SU-DHL-6 (cell line): ENCODE measurements at regions not wholly inside any gene's neighbourhood (a gene's known extent, or its start where the extent isn't known, plus 50 kb on each side); places are given as distances from the start of the nearest gene placed in this dataset.

Experiments used
- H2AFZ ChIP-seq: fragments of 200-600 bp; sonication (generic); 2 replicates; pipeline ENCODE4 v1.6.1; 2014; ENCODE audit warnings: low read depth, mild to moderate bottlenecking, moderate library complexity, mixed read lengths, antibody characterized with exemption, low read length; ENCODE audit not compliant: severe bottlenecking
- H3F3A ChIP-seq: fragments of 200-600 bp; shearing (Covaris generic); 2 replicates; pipeline ENCODE4 v1.6.0; 2016; ENCODE audit warnings: antibody characterized with exemption, mild to moderate bottlenecking; ENCODE audit not compliant: insufficient read depth
- H3K27ac ChIP-seq: fragments of 200-600 bp; sonication (generic); 2 replicates; pipeline ENCODE4 v1.5.1; 2016; ENCODE audit warnings: low read depth, mild to moderate bottlenecking, low read length, moderate library complexity, mixed read lengths
- H3K27me3 ChIP-seq: fragments of 200-600 bp; sonication (generic), shearing (Covaris generic); 2 replicates; pipeline ENCODE4 v1.6.0; 2014; ENCODE audit warnings: mild to moderate bottlenecking, low read length
- H3K36me3 ChIP-seq: fragments of 200-600 bp; sonication (generic); 2 replicates; pipeline ENCODE4 v1.6.1; 2014; ENCODE audit warnings: mild to moderate bottlenecking, low read length, mixed read lengths
- H3K4me2 ChIP-seq: fragments of 300-600, 200-600 bp; shearing (Covaris generic), sonication (generic); 2 replicates; pipeline ENCODE4 v1.6.0; 2014; ENCODE audit warnings: low read length, low read depth, mild to moderate bottlenecking; ENCODE audit not compliant: poor library complexity, severe bottlenecking
- H3K4me3 ChIP-seq: fragments of 200-600 bp; sonication (generic); 2 replicates; pipeline ENCODE4 v1.5.1; 2014; ENCODE audit warnings: antibody characterized with exemption, low read length, mild to moderate bottlenecking, mixed read lengths; ENCODE audit not compliant: insufficient read depth, poor library complexity, severe bottlenecking
- H3K79me2 ChIP-seq: fragments of 200-600 bp; sonication (generic); 2 replicates; pipeline ENCODE4 v1.6.1; 2014; ENCODE audit warnings: mild to moderate bottlenecking, low read length, moderate library complexity; ENCODE audit not compliant: insufficient read depth
- H3K9ac ChIP-seq: fragments of 200-600 bp; sonication (generic); 2 replicates; pipeline ENCODE4 v1.7.0; 2014; ENCODE audit warnings: mild to moderate bottlenecking, low read length
- H3K9me2 ChIP-seq: fragments of 200-600 bp; sonication (generic); replicated peaks from 2 replicates; pipeline ENCODE4 v1.6.1; 2014; ENCODE audit warnings: low read length; ENCODE audit not compliant: insufficient read depth
- H3K9me3 ChIP-seq: fragments of 200-600 bp; sonication (generic); 2 replicates; pipeline ENCODE4 v1.6.1; 2014; ENCODE audit warnings: low read length, mixed read lengths; ENCODE audit not compliant: insufficient read depth
- H4K20me1 ChIP-seq: fragments of 200-600 bp; sonication (generic); 2 replicates; pipeline ENCODE4 v1.6.1; 2014; ENCODE audit warnings: low read depth, mild to moderate bottlenecking, antibody characterized with exemption, low read length, moderate library complexity, mixed read lengths
- CTCF ChIP-seq: fragments of 200-600 bp; sonication (generic); IDR thresholded peaks from one replicate; pipeline ENCODE4 v1.5.1; 2017; ENCODE audit warnings: antibody characterized with exemption, mild to moderate bottlenecking, low read length, moderate library complexity; ENCODE audit not compliant: insufficient read depth, poor library complexity, severe bottlenecking
- EZH2phosphoT487 ChIP-seq: fragments of 200-600 bp; sonication (generic), shearing (Covaris generic); conservative IDR thresholded peaks from 2 replicates; pipeline ENCODE4 v1.6.1; 2018; ENCODE audit warnings: mild to moderate bottlenecking, antibody characterized with exemption, low read length, moderate library complexity, mixed read lengths

GRCh38 chr5:96288166-96288844, 144.7 kb downstream of the PCSK1 start:
- H3K27me3 ChIP-seq = no peaks in the 10 kb centered on the region
- no peak overlapping the region for H3K4me3 ChIP-seq
- no peaks in the 10 kb centered on the region for H4K20me1 ChIP-seq
- H3K9me2 ChIP-seq = no peaks in the 10 kb centered on the region
- no peak for TF ChIP-seq EZH2phosphoT487
- TF ChIP-seq CTCF = no peak
- H3K27ac ChIP-seq = no peak overlapping the region
- H3F3A ChIP-seq = no peaks in the 10 kb centered on the region
- H2AFZ ChIP-seq = no peak overlapping the region
- H3K9me3 ChIP-seq = no peaks in the 10 kb centered on the region
- H3K36me3 ChIP-seq = no peaks in the 10 kb centered on the region
- no peak overlapping the region for H3K9ac ChIP-seq
- no peak overlapping the region for H3K4me2 ChIP-seq
- H3K79me2 ChIP-seq = no peaks in the 10 kb centered on the region

GRCh38 chr5:96287136-96287535, 145.9 kb downstream of the PCSK1 start:
- H3K27ac ChIP-seq = no peak overlapping the region
- no peaks in the 10 kb centered on the region for H3K27me3 ChIP-seq
- no peaks in the 10 kb centered on the region for H3K9me2 ChIP-seq
- no peak overlapping the region for H3K9ac ChIP-seq
- no peak overlapping the region for H2AFZ ChIP-seq
- H3K4me2 ChIP-seq = no peak overlapping the region
- H3K36me3 ChIP-seq = no peaks in the 10 kb centered on the region
- H4K20me1 ChIP-seq = no peaks in the 10 kb centered on the region
- no peaks in the 10 kb centered on the region for H3K79me2 ChIP-seq
- TF ChIP-seq CTCF (no peak), EZH2phosphoT487 (no peak)
- no peaks in the 10 kb centered on the region for H3F3A ChIP-seq
- H3K9me3 ChIP-seq = no peaks in the 10 kb centered on the region
- H3K4me3 ChIP-seq = no peak overlapping the region

GRCh38 chr5:96285823-96286222, 147.2 kb downstream of the PCSK1 start:
- H3K9me2 ChIP-seq = no peaks in the 10 kb centered on the region

More at GRCh38 chr5:96285823-96286222, 147.2 kb downstream of the PCSK1 start:
- no peak overlapping the region for H3K9ac ChIP-seq
- no peaks in the 10 kb centered on the region for H3K9me3 ChIP-seq
- no peak overlapping the region for H3K4me2 ChIP-seq
- H3K4me3 ChIP-seq = no peak overlapping the region
- TF ChIP-seq EZH2phosphoT487 (no peak), CTCF (no peak)
- H2AFZ ChIP-seq = no peak overlapping the region
- no peaks in the 10 kb centered on the region for H3K27me3 ChIP-seq
- no peaks in the 10 kb centered on the region for H3K79me2 ChIP-seq
- no peaks in the 10 kb centered on the region for H3F3A ChIP-seq
- no peak overlapping the region for H3K27ac ChIP-seq
- H3K36me3 ChIP-seq = no peaks in the 10 kb centered on the region
- H4K20me1 ChIP-seq = no peaks in the 10 kb centered on the region
